ENCODE measurements at regions not wholly inside any gene's neighbourhood (a gene's known extent, or its start where the extent isn't known, plus 50 kb on each side); places are given as distances from the start of the nearest gene placed in this dataset.
"Not testable (repeated sequence)": the region's sequence is repeated elsewhere in the genome, so short reads cannot be mapped to it uniquely, and the experiment has no call there.

DNA sequence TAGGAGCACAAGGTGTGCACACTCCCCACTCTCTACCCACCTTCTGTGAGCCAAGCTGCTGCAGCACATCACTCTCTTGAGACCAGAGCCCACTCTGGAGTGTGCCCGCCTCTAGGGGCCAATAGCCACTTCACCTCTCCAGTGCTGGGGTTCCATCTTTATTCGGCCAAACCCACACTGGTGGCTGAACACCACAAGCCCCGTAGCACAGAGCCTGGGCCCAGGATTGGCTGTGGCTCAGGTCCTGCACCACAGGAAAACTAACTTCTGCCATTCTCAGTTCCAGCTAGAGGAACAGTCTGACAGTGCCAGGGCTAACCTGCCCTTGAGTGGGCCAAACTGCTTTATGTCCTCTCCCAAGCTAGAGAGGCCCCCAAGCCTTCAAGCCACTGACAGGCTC is 111.0 kb upstream of the TOX3 start:
- peaks cover 34 to 38% of the 10 kb centered on the region in 2 donors for H3K9me3 Mint-ChIP-seq
- DNase-seq (ENCODE audit: low spot score in 2 of 2): no peak
- H3K27ac Mint-ChIP-seq: no peak overlapping the region
- ATAC-seq: no peak
- peaks cover 0 to 19% of the 10 kb centered on the region in 2 donors for H3K36me3 Mint-ChIP-seq

GRCh38 chr16:52655916-52656315 is 109.0 kb upstream of the TOX3 start:
- Mint-ChIP-seq H3K36me3 (peaks cover 0 to 19% of the 10 kb centered on the region in 2 donors), H3K9me3 (peaks cover 31 to 32% of the 10 kb centered on the region in 2 donors)
- H3K27ac Mint-ChIP-seq; DNase-seq (ENCODE audit: low spot score in 2 of 2); ATAC-seq: not testable (repeated sequence)

GRCh38 chr16:52655156-52655555 is 108.2 kb upstream of the TOX3 start:
- not testable (repeated sequence) for H3K27ac Mint-ChIP-seq; DNase-seq (ENCODE audit: low spot score in 2 of 2); ATAC-seq
- Mint-ChIP-seq H3K9me3 (peaks cover 26 to 27% of the 10 kb centered on the region in 2 donors), H3K36me3 (peaks cover 0 to 19% of the 10 kb centered on the region in 2 donors)

- H3K9me3 Mint-ChIP-seq: peaks cover 15 to 21% of the 10 kb centered on the region in 2 donors
- no peak overlapping the region for H3K27ac Mint-ChIP-seq
- DNase-seq (ENCODE audit: low spot score in 2 of 2) (no peak), ATAC-seq (no peak)
- H3K36me3 Mint-ChIP-seq: peaks cover 0 to 5% of the 10 kb centered on the region in 2 donors
Measured at GRCh38 chr16:52652033-52652432, 105.1 kb upstream of the TOX3 start.

DNA sequence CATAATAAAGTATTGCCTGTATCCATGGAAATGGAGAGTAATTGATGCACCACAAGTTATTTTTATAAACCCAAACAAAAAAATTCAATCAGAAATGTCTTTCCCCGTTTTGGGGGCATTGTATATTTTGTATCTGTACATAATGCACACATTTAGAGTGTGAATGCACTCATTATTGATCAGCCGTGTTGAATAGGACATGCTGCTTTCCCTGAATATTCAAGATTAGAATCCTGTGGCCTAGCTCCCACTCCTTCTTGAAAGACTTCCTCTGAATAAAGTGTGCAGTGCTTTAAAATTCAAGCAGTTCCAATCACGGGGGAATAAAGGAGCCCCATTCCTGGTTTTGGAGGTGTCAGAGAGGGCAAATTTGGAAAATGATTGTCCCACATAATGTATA is 103.8 kb upstream of the TOX3 start:
- no peak overlapping the region for H3K27ac Mint-ChIP-seq
- peaks cover 0 to 5% of the 10 kb centered on the region in 2 donors for H3K36me3 Mint-ChIP-seq
- peaks cover 21% of the 10 kb centered on the region in 2 donors for H3K9me3 Mint-ChIP-seq
- no peak for ATAC-seq
- DNase-seq (ENCODE audit: low spot score in 2 of 2): no peak

GRCh38 chr16:52650318-52650717 is 103.4 kb upstream of the TOX3 start:
- Mint-ChIP-seq H3K9me3 (peaks cover 18 to 22% of the 10 kb centered on the region in 2 donors), H3K36me3 (peaks cover 0 to 5% of the 10 kb centered on the region in 2 donors), H3K27ac (no peak overlapping the region)
- ATAC-seq (no peak), DNase-seq (ENCODE audit: low spot score in 2 of 2) (no peak)

DNA sequence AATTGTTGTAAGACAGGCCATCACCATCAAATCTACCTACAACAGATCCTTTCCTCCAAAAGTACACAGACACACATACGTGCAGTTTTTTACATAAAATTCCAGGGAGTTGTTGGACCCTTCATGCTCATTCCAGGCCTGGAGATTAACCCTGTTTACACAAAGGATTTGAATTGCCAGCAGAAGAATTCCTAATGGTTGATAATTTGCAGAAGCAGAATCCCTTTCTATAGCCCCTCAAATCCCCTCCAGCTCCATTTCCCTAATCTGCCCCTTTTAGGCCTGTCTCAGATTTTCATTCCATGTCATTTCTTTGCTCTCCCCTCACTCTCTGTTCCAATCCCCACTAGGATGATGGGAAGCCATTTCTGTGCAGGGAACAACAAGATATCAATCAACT is 102.9 kb upstream of the TOX3 start:
- Mint-ChIP-seq H3K27ac (no peak overlapping the region), H3K36me3 (peaks cover 0 to under 1% of the 10 kb centered on the region in 2 donors), H3K9me3 (peaks cover 13 to 17% of the 10 kb centered on the region in 2 donors)
- ATAC-seq: no peak
- DNase-seq (ENCODE audit: low spot score in 2 of 2): no peak

- ATAC-seq (no peak), DNase-seq (ENCODE audit: low spot score in 2 of 2) (no peak)
- Mint-ChIP-seq H3K9me3 (peaks cover 8 to 24% of the 10 kb centered on the region in 2 donors), H3K27ac (no peak overlapping the region), H3K36me3 (no peaks in the 10 kb centered on the region)
Measured at GRCh38 chr16:52647588-52647987, 100.6 kb upstream of the TOX3 start.

GRCh38 chr16:52643006-52643405 is 96.1 kb upstream of the TOX3 start:
- Mint-ChIP-seq H3K27ac (no peak overlapping the region), H3K9me3 (peaks cover 5 to 27% of the 10 kb centered on the region in 2 donors), H3K36me3 (no peaks in the 10 kb centered on the region)
- DNase-seq (ENCODE audit: low spot score in 2 of 2) (no peak), ATAC-seq (no peak)

- peaks cover 20% of the 10 kb centered on the region in 2 donors for H3K9me3 Mint-ChIP-seq
- DNase-seq (ENCODE audit: low spot score in 2 of 2): no peak
- ATAC-seq: no peak
- H3K36me3 Mint-ChIP-seq: no peaks in the 10 kb centered on the region
- no peak overlapping the region for H3K27ac Mint-ChIP-seq
Measured at GRCh38 chr16:52634528-52634927, 87.6 kb upstream of the TOX3 start.

GRCh38 chr16:52634104-52634503 is 87.2 kb upstream of the TOX3 start:
- no peak overlapping the region for H3K27ac Mint-ChIP-seq
- H3K36me3 Mint-ChIP-seq: no peaks in the 10 kb centered on the region
- peaks cover 20% of the 10 kb centered on the region in 2 donors for H3K9me3 Mint-ChIP-seq
- ATAC-seq (no peak), DNase-seq (ENCODE audit: low spot score in 2 of 2) (no peak)

DNA sequence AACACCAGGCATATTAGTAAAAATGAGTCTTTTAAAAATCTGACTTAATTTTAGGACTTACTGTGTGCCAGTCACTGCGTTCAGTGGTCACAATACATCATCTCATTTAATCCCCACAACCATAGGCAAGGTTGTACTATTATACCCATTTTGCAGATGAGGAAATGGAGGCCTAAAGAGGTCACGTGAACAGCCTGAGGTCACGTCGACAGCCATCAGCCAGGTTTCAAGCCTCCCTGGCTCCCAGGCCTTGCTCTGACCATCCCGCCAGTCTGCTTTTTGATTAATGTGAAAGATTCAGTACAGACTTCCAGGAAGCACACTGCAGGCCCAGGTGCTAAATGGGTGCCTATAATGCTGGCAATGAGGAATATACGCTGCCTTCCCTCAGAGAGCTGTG is 86.3 kb upstream of the TOX3 start:
- no peaks in the 10 kb centered on the region for H3K36me3 Mint-ChIP-seq
- ATAC-seq (no peak), DNase-seq (ENCODE audit: low spot score in 2 of 2) (no peak)
- no peak overlapping the region for H3K27ac Mint-ChIP-seq
- H3K9me3 Mint-ChIP-seq: peaks cover 22 to 23% of the 10 kb centered on the region in 2 donors

DNA sequence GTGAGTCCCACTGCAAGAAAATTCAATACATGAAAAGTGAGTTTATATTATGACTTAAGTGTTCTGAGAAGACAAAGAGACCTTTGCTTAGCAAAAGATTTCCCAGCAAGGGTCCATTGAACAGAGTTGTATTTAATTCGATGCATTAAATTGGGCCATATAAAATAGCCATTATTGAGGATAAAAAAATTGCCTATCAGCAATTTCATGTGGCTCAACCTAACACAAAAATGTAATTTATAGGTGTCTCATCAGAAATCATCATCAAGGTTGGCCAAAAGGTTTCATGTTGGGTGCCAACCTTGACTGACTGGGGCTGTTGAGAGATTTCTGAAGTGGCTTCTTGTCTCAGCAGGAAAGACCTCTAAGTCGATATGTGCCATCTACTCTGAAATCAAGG is 84.8 kb upstream of the TOX3 start:
- Mint-ChIP-seq H3K27ac (no peak overlapping the region), H3K9me3 (peaks cover 19 to 27% of the 10 kb centered on the region in 2 donors), H3K36me3 (no peaks in the 10 kb centered on the region)
- ATAC-seq (no peak), DNase-seq (ENCODE audit: low spot score in 2 of 2) (no peak)

- no peak overlapping the region for H3K27ac Mint-ChIP-seq
- no peak for ATAC-seq
- no peak for DNase-seq (ENCODE audit: low spot score in 2 of 2)
- H3K36me3 Mint-ChIP-seq: no peaks in the 10 kb centered on the region
- H3K9me3 Mint-ChIP-seq: peaks cover 19 to 21% of the 10 kb centered on the region in 2 donors
Measured at GRCh38 chr16:52630711-52631110, 83.8 kb upstream of the TOX3 start.

GRCh38 chr16:52629296-52629695 is 82.4 kb upstream of the TOX3 start:
- ATAC-seq (no peak), DNase-seq (ENCODE audit: low spot score in 2 of 2) (no peak)
- peaks cover 22 to 24% of the 10 kb centered on the region in 2 donors for H3K9me3 Mint-ChIP-seq
- H3K27ac Mint-ChIP-seq: no peak overlapping the region
- no peaks in the 10 kb centered on the region for H3K36me3 Mint-ChIP-seq

DNA sequence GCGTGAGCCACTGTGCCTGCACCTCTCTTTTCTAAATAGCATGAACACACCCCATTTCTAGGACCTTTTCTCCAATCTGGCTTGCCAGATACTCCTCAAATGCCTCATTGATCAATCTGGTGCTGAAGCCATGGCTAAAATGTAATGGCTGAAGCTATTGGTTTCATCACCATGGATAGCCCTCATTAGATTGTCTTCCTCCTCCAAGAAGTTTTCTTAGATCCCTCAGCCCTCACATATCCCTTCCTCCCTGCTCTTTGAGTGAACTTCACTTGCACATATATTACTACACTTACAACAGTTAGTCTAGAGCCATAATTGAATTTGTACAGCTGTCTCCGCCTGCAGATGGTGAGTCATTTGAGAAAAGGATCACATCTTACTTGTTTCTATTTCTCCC is 77.9 kb upstream of the TOX3 start:
- Mint-ChIP-seq H3K27ac (no peak overlapping the region), H3K9me3 (peaks cover 14 to 18% of the 10 kb centered on the region in 2 donors), H3K36me3 (no peaks in the 10 kb centered on the region)
- no peak for DNase-seq (ENCODE audit: low spot score in 2 of 2)
- ATAC-seq: no peak

GRCh38 chr16:52621651-52622050 is 74.7 kb upstream of the TOX3 start:
- Mint-ChIP-seq H3K27ac (no peak overlapping the region), H3K36me3 (no peaks in the 10 kb centered on the region)
- ATAC-seq: no peak

DNA sequence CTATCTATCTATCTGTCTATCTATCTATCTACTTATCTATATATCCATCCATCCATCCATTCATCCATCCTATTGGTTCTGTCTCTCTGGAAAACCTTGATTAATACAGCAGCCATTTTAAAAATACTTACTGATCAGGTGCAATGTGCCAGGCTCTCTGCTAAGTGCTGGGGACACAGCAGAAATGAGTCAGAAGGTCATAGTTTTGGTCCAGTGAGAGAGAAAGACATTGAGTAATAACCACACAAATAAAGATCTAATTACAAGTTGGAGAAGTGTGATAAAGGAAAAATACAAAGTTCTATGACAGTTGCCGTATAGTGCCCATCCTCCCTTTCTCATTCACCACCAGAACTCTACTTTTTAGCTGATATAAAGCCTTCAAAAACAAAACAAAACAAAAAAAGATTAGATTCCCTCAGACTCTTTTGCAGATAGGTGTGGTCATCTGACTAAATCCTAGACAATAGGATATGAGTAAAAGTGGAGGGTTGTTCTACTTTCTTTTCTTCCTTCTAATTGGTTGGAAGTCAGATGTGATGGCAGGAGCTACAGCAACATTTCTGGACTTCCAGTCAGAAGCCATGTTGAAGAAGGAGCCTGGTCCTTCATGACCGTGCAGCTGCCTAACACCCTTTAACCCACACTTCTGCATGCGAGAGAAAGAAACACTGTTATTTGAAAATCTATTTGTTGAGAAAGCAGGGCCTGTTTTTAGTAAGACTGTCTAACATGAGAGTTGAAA is 72.0 kb upstream of the TOX3 start:
- Mint-ChIP-seq H3K27ac (no peak overlapping the region), H3K36me3 (no peaks in the 10 kb centered on the region), H3K9me3 (peaks cover 13 to 16% of the 10 kb centered on the region in 2 donors)
- ATAC-seq (no peak), DNase-seq (ENCODE audit: low spot score in 2 of 2) (no peak)

More at GRCh38 chr16:52621651-52622050, 74.7 kb upstream of the TOX3 start:
- DNase-seq (ENCODE audit: low spot score in 2 of 2): no peak
- H3K9me3 Mint-ChIP-seq: peaks cover 15 to 17% of the 10 kb centered on the region in 2 donors

All from activated naive CD4-positive, alpha-beta T cell treated with anti-CD3 and anti-CD28 coated beads, Interleukin-2, amount 50 U/mL, for 72 hours (primary cell).